ENCODE measurements at regions not wholly inside any gene's neighbourhood (a gene's known extent, or its start where the extent isn't known, plus 50 kb on each side); places are given as distances from the start of the nearest gene placed in this dataset.

DNA sequence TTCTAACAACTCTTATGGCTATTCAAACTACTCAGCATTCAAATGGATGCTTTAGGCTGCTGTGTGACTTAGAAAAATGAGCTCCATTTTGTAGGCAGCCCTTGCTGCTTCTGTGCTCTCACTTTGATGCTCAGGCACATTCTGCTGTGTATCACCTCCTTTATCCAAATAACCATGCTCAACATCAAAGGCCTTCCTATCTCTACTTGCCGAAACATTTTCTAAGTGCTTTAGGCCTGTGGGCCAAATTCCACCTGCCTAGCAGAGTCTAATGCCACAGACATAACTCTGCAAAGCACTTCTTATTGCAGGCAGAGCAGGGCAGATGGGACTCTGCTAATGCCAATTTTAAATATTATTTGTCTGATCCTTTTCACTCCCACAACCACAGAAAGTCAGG lies 397.4 kb downstream of the RND3 start:
- no peak overlapping the region for H2AFZ ChIP-seq (ENCODE audit: low read depth, low read length)
- no peaks in the 10 kb centered on the region for H3K79me2 ChIP-seq (ENCODE audit: control insufficient read depth, insufficient read depth, low read length)
- H3K36me3 ChIP-seq (ENCODE audit: control insufficient read depth in 2 of 2, extremely low read depth in 1 of 2, insufficient read depth in 2 of 2, low read length in 2 of 2), result no peaks in the 10 kb centered on the region
- no peaks in the 10 kb centered on the region for H3K9me3 ChIP-seq (replicated peaks; ENCODE audit: control insufficient read depth, insufficient read depth, low read length)
- H3K4me1 ChIP-seq (ENCODE audit: control insufficient read depth, extremely low read depth, insufficient read depth, low read length), result peaks cover 7% of the 10 kb centered on the region
- no peak overlapping the region for H3K9ac ChIP-seq (replicated peaks; ENCODE audit: extremely low read depth, insufficient read depth, low read length)
- no peak for DNase-seq (ENCODE audit: low read depth, low spot score)
- ChIA-PET POLR2A (no interaction called here), CTCF (interaction anchor here (0.6 to 1.9 kb wide), 5 partner anchors 8 to 335 kb away, joined by 3 to 5 read pairs (median 3); no protein-coding TSS in a partner anchor)
- no peak overlapping the region for H3K27ac ChIP-seq (ENCODE audit: insufficient read depth, low read depth, low read length)
- H4K20me1 ChIP-seq (replicated peaks; ENCODE audit: control insufficient read depth, extremely low read depth, insufficient read depth, low read length), result no peaks in the 10 kb centered on the region
- intact Hi-C loops (cut with micrococcal nuclease) (no loop called here), dilution Hi-C loops (cut with MboI; ENCODE audit: extremely low pct_ligation_motif_present, low sequenced_read_pairs) (no loop called here)
- no peak for TF ChIP-seq POLR2AphosphoS5 (IDR thresholded peaks at IDR 0.05; ENCODE audit: insufficient read depth, low read depth, low read length)
- TF ChIP-seq POLR2A (IDR thresholded peaks at IDR 0.05; ENCODE audit: low read depth, low read length), result no peak
- TF ChIP-seq, protein P1, sequence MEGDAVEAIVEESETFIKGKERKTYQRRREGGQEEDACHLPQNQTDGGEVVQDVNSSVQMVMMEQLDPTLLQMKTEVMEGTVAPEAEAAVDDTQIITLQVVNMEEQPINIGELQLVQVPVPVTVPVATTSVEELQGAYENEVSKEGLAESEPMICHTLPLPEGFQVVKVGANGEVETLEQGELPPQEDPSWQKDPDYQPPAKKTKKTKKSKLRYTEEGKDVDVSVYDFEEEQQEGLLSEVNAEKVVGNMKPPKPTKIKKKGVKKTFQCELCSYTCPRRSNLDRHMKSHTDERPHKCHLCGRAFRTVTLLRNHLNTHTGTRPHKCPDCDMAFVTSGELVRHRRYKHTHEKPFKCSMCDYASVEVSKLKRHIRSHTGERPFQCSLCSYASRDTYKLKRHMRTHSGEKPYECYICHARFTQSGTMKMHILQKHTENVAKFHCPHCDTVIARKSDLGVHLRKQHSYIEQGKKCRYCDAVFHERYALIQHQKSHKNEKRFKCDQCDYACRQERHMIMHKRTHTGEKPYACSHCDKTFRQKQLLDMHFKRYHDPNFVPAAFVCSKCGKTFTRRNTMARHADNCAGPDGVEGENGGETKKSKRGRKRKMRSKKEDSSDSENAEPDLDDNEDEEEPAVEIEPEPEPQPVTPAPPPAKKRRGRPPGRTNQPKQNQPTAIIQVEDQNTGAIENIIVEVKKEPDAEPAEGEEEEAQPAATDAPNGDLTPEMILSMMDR (IDR thresholded peaks at IDR 0.05; ENCODE audit: extremely low read depth in 1 of 2, insufficient read depth in 1 of 2, low read depth in 1 of 2, low read length in 2 of 2), result no peak
- TF ChIP-seq FOS (IDR thresholded peaks at IDR 0.05; ENCODE audit: borderline replicate concordance, insufficient read depth, low read length), result no peak
- no peak for TF ChIP-seq JUN (IDR thresholded peaks at IDR 0.05; ENCODE audit: borderline replicate concordance, insufficient read depth, insufficient read length, low read depth)
- no peak for TF ChIP-seq MYC (IDR thresholded peaks at IDR 0.05; ENCODE audit: low read depth, low read length)
- no peak for TF ChIP-seq GATA2 (IDR thresholded peaks at IDR 0.05; ENCODE audit: insufficient read depth, insufficient read length, low read depth, low read length)
- TF ChIP-seq, protein P2, sequence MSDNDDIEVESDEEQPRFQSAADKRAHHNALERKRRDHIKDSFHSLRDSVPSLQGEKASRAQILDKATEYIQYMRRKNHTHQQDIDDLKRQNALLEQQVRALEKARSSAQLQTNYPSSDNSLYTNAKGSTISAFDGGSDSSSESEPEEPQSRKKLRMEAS (IDR thresholded peaks at IDR 0.05; ENCODE audit: insufficient read depth, insufficient read length), result no peak
- TF ChIP-seq EZH2 (IDR thresholded peaks at IDR 0.05; ENCODE audit: borderline replicate concordance, low read depth, low read length, severe bottlenecking), result no peak
- H3K4me3 ChIP-seq (replicated peaks in 1 of 3; ENCODE audit: insufficient read depth in 1 of 3, low read depth in 1 of 3, low read length in 3 of 3), result no peak overlapping the region
- H3K27me3 ChIP-seq (ENCODE audit: control insufficient read depth in 2 of 2, insufficient read depth in 2 of 2, low read length in 2 of 2), result no peaks in the 10 kb centered on the region
- BruUV-seq (replicated peaks), result no TSS peak
- no peaks in the 10 kb centered on the region for H3K9me1 ChIP-seq (replicated peaks; ENCODE audit: control insufficient read depth, extremely low read depth, insufficient read depth, low read length)
- no peak for FAIRE-seq
- H3K4me2 ChIP-seq (ENCODE audit: insufficient read depth, low read length), result no peak overlapping the region
